Prostate gland (tissue), 2 donors: ENCODE measurements at regions not wholly inside any gene's neighbourhood (a gene's known extent, or its start where the extent isn't known, plus 50 kb on each side); places are given as distances from the start of the nearest gene placed in this dataset.

Experiments used
- DNase-seq: peaks from one replicate; pipeline ENCODE4 v3.0.0-alpha.2; 2019; ENCODE audit warnings: low spot score
- H3K27ac ChIP-seq, 2 donors: fragments of 200-600 bp; sonication (generic); 2 replicates each; pipeline ENCODE4 v1.5.1; 2017 to 2019
- H3K27me3 ChIP-seq: fragments of 200-600 bp; sonication (generic); replicated peaks from 2 replicates; pipeline ENCODE4 v1.5.1; 2019; ENCODE audit not compliant: insufficient read depth
- H3K36me3 ChIP-seq, 2 donors: fragments of 200-600 bp; sonication (generic); 1 replicate in 1 of 2; 2 replicates in 1 of 2; pipeline versions ENCODE4 v1.5.1 to v1.8.1; 2017 to 2019
- H3K4me1 ChIP-seq: fragments of 200-600 bp; sonication (generic); replicated peaks from 2 replicates; pipeline ENCODE4 v1.5.1; 2019
- H3K4me3 ChIP-seq, 2 donors: fragments of 200-600 bp; sonication (generic); 2 replicates each; pipeline ENCODE4 v1.5.1; 2017 to 2019
- H3K9me3 ChIP-seq: fragments of 200-600 bp; sonication (generic); 2 replicates; pipeline ENCODE4 v1.5.1; 2017
- CTCF ChIP-seq, 4 experiments: fragments of 200-600 bp in 2 of 4; fragments of 450-650 bp in 2 of 4; sonication (generic) in 2 of 4; IDR thresholded peaks; 1 replicate in 3 of 4; 2 replicates in 1 of 4; pipeline ENCODE4 v1.5.1; 2016 to 2019; ENCODE audit warnings: antibody characterized with exemption in 4 of 4, mild to moderate bottlenecking in 2 of 4, moderate library complexity in 2 of 4
- POLR2A ChIP-seq: fragments of 450-650 bp; IDR thresholded peaks from one replicate; pipeline ENCODE4 v1.6.1; 2016; ENCODE audit warnings: antibody characterized with exemption, mild to moderate bottlenecking
- POLR2AphosphoS5 ChIP-seq: sonication (generic); formaldehyde crosslinking; IDR thresholded peaks from one replicate; pipeline ENCODE4 v1.6.1; 2017; ENCODE audit warnings: antibody characterized with exemption
- WGBS: methylation state at CpG from one replicate; pipeline ENCODE4 v1.1.5; 2018; 5-methylcytosine and 5-hydroxymethylcytosine counted together
- intact Hi-C: fragments of 100-400 bp; cut with DNase I; formaldehyde crosslinking; loops from one replicate; pipeline ENCODE4 v1.14.2; 2022

DNA sequence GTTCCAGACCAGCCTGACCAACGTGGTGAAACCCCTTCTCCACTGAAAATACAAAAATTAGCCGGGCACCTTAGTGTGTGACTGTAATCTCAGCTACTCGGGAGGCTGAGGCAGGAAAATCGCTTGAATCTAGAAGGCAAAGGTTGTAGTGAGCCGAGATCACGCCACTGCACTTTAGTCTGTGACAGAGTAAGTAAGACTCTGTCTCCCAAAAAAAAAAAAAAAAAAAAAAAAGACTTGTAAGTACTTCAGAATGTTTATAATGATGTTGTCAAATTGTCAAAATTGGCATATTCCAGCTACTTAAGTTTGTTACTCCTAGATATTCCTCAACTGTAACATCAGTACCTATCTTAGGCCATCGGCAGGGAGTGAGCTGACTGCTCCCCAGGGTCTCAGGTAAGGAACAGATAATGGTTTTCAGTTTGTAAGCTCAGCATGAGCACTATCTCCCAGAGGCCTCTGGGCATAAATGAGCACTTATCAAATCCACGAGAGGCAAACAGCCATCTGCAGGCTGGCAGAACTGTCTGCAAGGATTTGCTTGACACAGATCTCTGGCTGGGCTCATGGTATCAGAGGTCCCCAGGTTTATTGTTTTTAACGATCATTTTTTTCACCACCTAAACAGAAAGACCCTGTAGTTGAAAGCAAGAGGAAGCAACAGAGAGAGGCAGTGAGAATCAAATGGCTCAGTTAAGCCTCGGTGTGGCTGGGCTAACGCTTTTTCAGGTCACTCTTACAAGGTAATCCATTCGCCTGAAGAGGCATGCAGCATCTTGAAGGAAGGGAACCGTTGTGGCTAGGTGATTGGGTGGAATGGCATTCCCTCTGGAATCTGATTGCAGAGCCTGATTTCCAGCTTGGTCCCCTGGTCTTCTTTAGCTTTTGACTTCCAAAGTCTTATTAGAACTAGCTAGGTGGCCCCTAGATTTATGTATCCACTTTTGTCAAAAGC, 115.9 kb downstream of the LY86 start:
- no peak for DNase-seq
- no peaks in the 10 kb centered on the region for H3K27me3 ChIP-seq
- H3K36me3 ChIP-seq = no peaks in the 10 kb centered on the region
- H3K4me3 ChIP-seq = no peak overlapping the region
- H3K4me1 ChIP-seq = no peaks in the 10 kb centered on the region
- 85% methylated on average over 13 of the region's 13 CpGs for WGBS
- TF ChIP-seq CTCF (IDR thresholded peaks at IDR 0.05) = no peak
- no peak for TF ChIP-seq POLR2AphosphoS5
- TF ChIP-seq POLR2A = no peak
- intact Hi-C loops = no loop called here
- H3K27ac ChIP-seq = no peak overlapping the region
- no peaks in the 10 kb centered on the region for H3K9me3 ChIP-seq

DNA sequence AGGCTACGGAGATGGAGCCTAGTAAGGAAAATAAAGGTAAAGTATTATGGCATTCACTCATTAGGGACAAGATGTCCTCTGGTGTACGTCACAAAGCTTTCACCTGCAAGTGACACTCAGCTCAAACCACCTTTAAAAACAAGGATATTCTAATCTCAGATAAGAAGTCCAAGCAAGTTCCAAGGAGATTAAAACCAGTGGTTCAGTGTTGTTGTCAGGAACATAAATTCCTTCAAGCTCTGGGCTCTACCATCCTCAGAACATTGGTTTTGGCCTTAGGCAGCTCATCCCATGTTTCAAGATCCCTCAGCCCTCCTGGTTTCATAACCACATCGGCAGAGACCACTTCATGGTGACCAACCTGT, 116.5 kb downstream of the LY86 start:
- H3K4me1 ChIP-seq = no peaks in the 10 kb centered on the region
- no peaks in the 10 kb centered on the region for H3K27me3 ChIP-seq
- intact Hi-C loops = no loop called here
- H3K4me3 ChIP-seq = no peak overlapping the region
- H3K27ac ChIP-seq = no peak overlapping the region
- no peaks in the 10 kb centered on the region for H3K9me3 ChIP-seq
- no peaks in the 10 kb centered on the region for H3K36me3 ChIP-seq
- no peak for DNase-seq
- WGBS = 100% methylated on average over 3 of the region's 3 CpGs
- TF ChIP-seq POLR2A (no peak), CTCF (IDR thresholded peaks at IDR 0.05) (no peak), POLR2AphosphoS5 (no peak)

- Histone ChIP-seq H3K36me3 (no peaks in the 10 kb centered on the region), H3K27me3 (no peaks in the 10 kb centered on the region), H3K9me3 (no peaks in the 10 kb centered on the region), H3K4me1 (no peaks in the 10 kb centered on the region), H3K27ac (no peak overlapping the region), H3K4me3 (no peak overlapping the region)
- intact Hi-C loops = no loop called here
- TF ChIP-seq POLR2A = no peak
- TF ChIP-seq CTCF (IDR thresholded peaks at IDR 0.05) = no peak
- TF ChIP-seq POLR2AphosphoS5 = no peak
- no peak for DNase-seq
- WGBS = 93% methylated on average over 13 of the region's 13 CpGs
Observed at GRCh38 chr6:6705915-6706675, 117.6 kb downstream of the LY86 start.

- 93% methylated on average over 6 of the region's 6 CpGs for WGBS
- TF ChIP-seq POLR2A = no peak
- no peak for TF ChIP-seq CTCF (IDR thresholded peaks at IDR 0.05)
- TF ChIP-seq POLR2AphosphoS5 = no peak
- Histone ChIP-seq H3K36me3 (no peaks in the 10 kb centered on the region), H3K27ac (no peak overlapping the region), H3K27me3 (no peaks in the 10 kb centered on the region), H3K4me1 (no peaks in the 10 kb centered on the region), H3K9me3 (no peaks in the 10 kb centered on the region), H3K4me3 (no peak overlapping the region)
- intact Hi-C loops = no loop called here
- no peak for DNase-seq
Observed at GRCh38 chr6:6707143-6707542, 118.6 kb downstream of the LY86 start.
